AG04450 (cell line): ENCODE measurements at regions not wholly inside any gene's neighbourhood (a gene's known extent, or its start where the extent isn't known, plus 50 kb on each side); places are given as distances from the start of the nearest gene placed in this dataset.

Source experiments
- CTCF ChIA-PET: fragments of 300-600, 350-600 bp; formaldehyde crosslinking; extraction: SDS; loops from one replicate; lab custom pipeline; 2022; ENCODE audit warnings: antibody characterized with exemption, inconsistent platforms; lab: Charles Lee
- POLR2A ChIA-PET: fragments of 350-600 bp; formaldehyde crosslinking; extraction: SDS; loops from one replicate; lab custom pipeline; 2021; ENCODE audit warnings: antibody characterized with exemption, inconsistent platforms; lab: Yijun Ruan, JAX
- DNase-seq: peaks from one replicate; pipeline ENCODE4 v3.0.0-alpha.2; 2011; ENCODE audit warnings: low read depth, low spot score
- H3K27ac ChIP-seq: one replicate; pipeline ENCODE4 v1.5.1; 2012; ENCODE audit warnings: low read depth, low read length, control low read depth
- H3K27me3 ChIP-seq: one replicate; pipeline ENCODE4 v1.6.0; 2012; ENCODE audit warnings: low read length; ENCODE audit not compliant: control insufficient read depth, insufficient read depth
- H3K4me3 ChIP-seq: 2 replicates; pipeline ENCODE4 v1.5.1; 2011; ENCODE audit warnings: mild to moderate bottlenecking, low read depth, low read length, control low read depth
- H3K9me3 ChIP-seq: 2 replicates; pipeline ENCODE4 v1.5.1; 2012; ENCODE audit warnings: low read length; ENCODE audit not compliant: control insufficient read depth, insufficient read depth
- CTCF ChIP-seq: IDR thresholded peaks from 2 replicates; pipeline ENCODE4 v1.5.1; 2011; ENCODE audit warnings: low read depth, low read length, control low read depth, inconsistent platforms

DNA sequence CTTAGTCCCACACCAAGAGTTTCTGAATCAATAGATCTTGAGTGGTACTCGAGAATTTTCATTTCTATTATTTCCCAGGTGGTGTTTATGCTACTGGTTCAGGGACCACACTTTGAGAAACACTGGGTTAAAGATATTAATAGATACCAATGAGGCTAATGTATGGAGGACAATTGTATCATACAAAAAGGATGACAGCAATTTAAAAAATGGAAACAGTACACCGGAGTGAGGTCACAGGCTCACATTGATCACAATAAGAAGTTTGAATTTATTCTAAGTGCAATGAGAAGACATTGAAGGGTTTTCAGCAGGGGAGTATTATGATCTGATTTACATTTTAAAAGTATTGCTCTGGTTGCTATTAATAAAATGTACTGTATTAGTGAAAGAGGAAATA, 488.3 kb downstream of the PCDH17 start:
- Histone ChIP-seq H3K27ac (no peak overlapping the region), H3K4me3 (no peak overlapping the region), H3K9me3 (peaks cover 9% of the 10 kb centered on the region), H3K27me3 (no peaks in the 10 kb centered on the region)
- no peak for TF ChIP-seq CTCF
- CTCF ChIA-PET = no interaction called here
- DNase-seq = no peak
- POLR2A ChIA-PET = no interaction called here

GRCh38 chr13:58126496-58126895, 495.0 kb downstream of the PCDH17 start:
- 0 out of 2 replicates have a peak, but pooled peaks cover 3% of the 10 kb centered on the region for H3K9me3 ChIP-seq
- H3K27me3 ChIP-seq = no peaks in the 10 kb centered on the region
- no peak for DNase-seq
- H3K4me3 ChIP-seq = no peak overlapping the region
- POLR2A ChIA-PET = no interaction called here
- no peak overlapping the region for H3K27ac ChIP-seq
- no peak for TF ChIP-seq CTCF
- CTCF ChIA-PET = no interaction called here

GRCh38 chr13:58134012-58134411, 502.5 kb downstream of the PCDH17 start:
- Histone ChIP-seq H3K27ac (no peak overlapping the region), H3K9me3 (peaks cover 12% of the 10 kb centered on the region), H3K4me3 (no peak overlapping the region), H3K27me3 (no peaks in the 10 kb centered on the region)
- no peak for TF ChIP-seq CTCF
- DNase-seq = no peak
- POLR2A ChIA-PET = no interaction called here
- CTCF ChIA-PET = no interaction called here

- no peak overlapping the region for H3K4me3 ChIP-seq
- H3K27ac ChIP-seq = no peak overlapping the region
- ChIA-PET CTCF (no interaction called here), POLR2A (no interaction called here)
- H3K27me3 ChIP-seq = no peaks in the 10 kb centered on the region
- no peak for DNase-seq
- peaks cover 12% of the 10 kb centered on the region for H3K9me3 ChIP-seq
- no peak for TF ChIP-seq CTCF
These were observed 503.0 kb downstream of the PCDH17 start for GRCh38 chr13:58134525-58134924.

GRCh38 chr13:58142952-58143351, 511.4 kb downstream of the PCDH17 start:
- Histone ChIP-seq H3K4me3 (no peak overlapping the region), H3K9me3 (peaks cover 19% of the 10 kb centered on the region), H3K27ac (no peak overlapping the region), H3K27me3 (no peaks in the 10 kb centered on the region)
- ChIA-PET CTCF (no interaction called here), POLR2A (no interaction called here)
- no peak for DNase-seq
- no peak for TF ChIP-seq CTCF
